Fibroblast of lung (primary cell): ENCODE measurements at regions not wholly inside any gene's neighbourhood (a gene's known extent, or its start where the extent isn't known, plus 50 kb on each side); places are given as distances from the start of the nearest gene placed in this dataset.

Source experiments
- CTCF ChIP-seq, 2 donors: IDR thresholded peaks in 1 of 2; conservative IDR thresholded peaks in 1 of 2; 1 replicate in 1 of 2; 2 replicates in 1 of 2; pipeline ENCODE4 v1.5.1; 2011 to 2012; ENCODE audit warnings: low read length in 2 of 2, control low read depth in 1 of 2, inconsistent platforms in 1 of 2, low read depth in 1 of 2, mild to moderate bottlenecking in 1 of 2
- EZH2 ChIP-seq: IDR thresholded peaks from 2 replicates; pipeline ENCODE4 v1.5.1; 2012; ENCODE audit warnings: low read length, control low read depth, mild to moderate bottlenecking; ENCODE audit errors: missing control alignments

GRCh38 chr6:144879436-144879835 is 594.3 kb downstream of the UTRN start:
- TF ChIP-seq EZH2 (no peak), CTCF (conservative IDR thresholded peaks at IDR 0.05 in 1 of 2, IDR thresholded peaks at IDR 0.05 in 1 of 2; ENCODE audit: low read depth in 1 of 2, low read length in 2 of 2) (no peak)
